Neuron (in vitro differentiated cells): ENCODE measurements at regions not wholly inside any gene's neighbourhood (a gene's known extent, or its start where the extent isn't known, plus 50 kb on each side); places are given as distances from the start of the nearest gene placed in this dataset.
A peak's percentile ranks its signal among the peaks of the same experiment; 100 is the strongest.

ENCODE experiments used
- H2AFZ ChIP-seq: one replicate; pipeline ENCODE4 v1.6.1; 2013; ENCODE audit warnings: low read depth, mild to moderate bottlenecking, inconsistent platforms, low read length, moderate library complexity
- H3K27me3 ChIP-seq: one replicate; pipeline ENCODE4 v1.6.1; 2013; ENCODE audit warnings: low read length; ENCODE audit not compliant: insufficient read depth
- H3K36me3 ChIP-seq: one replicate; pipeline ENCODE4 v1.6.1; 2013; ENCODE audit warnings: low read length; ENCODE audit not compliant: insufficient read depth
- H3K4me1 ChIP-seq: one replicate; pipeline ENCODE4 v1.6.1; 2013; ENCODE audit warnings: low read length; ENCODE audit not compliant: insufficient read depth
- H3K4me3 ChIP-seq: 2 replicates; pipeline ENCODE4 v1.5.1; 2013; ENCODE audit warnings: mild to moderate bottlenecking, low read length, moderate library complexity
- H3K9me3 ChIP-seq: one replicate; pipeline ENCODE4 v1.6.1; 2013; ENCODE audit warnings: low read length

DNA sequence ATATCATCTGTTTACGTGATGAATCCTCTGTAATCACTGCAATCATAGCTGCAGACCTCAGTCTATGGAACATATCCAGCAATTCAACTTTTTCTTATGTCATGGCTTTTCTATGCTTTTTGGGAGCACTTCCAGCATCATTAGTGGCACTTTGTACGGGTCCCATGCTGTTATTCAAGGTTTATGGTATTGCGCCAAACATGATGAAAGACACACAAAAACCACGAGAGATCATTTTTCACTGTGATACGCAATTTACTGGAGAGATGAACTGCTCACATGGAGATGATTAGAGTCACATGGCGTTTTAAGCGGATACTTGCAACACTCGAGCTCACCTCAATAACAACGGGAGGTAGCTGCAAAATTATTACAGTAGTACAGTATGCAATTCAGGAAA is 2101.7 kb upstream of the PCDH20 start:
- Histone ChIP-seq H3K4me1 (no peaks in the 10 kb centered on the region), H2AFZ (no peak overlapping the region), H3K27me3 (no peaks in the 10 kb centered on the region), H3K4me3 (no peak overlapping the region), H3K9me3 (no peaks in the 10 kb centered on the region), H3K36me3 (no peaks in the 10 kb centered on the region)

- H3K4me1 ChIP-seq, result no peaks in the 10 kb centered on the region
- no peaks in the 10 kb centered on the region for H3K36me3 ChIP-seq
- H2AFZ ChIP-seq, result no peak overlapping the region
- peaks cover 2% of the 10 kb centered on the region for H3K9me3 ChIP-seq
- no peak overlapping the region for H3K4me3 ChIP-seq
- no peaks in the 10 kb centered on the region for H3K27me3 ChIP-seq
Observed at GRCh38 chr13:63516124-63516523, 2100.5 kb upstream of the PCDH20 start.

DNA sequence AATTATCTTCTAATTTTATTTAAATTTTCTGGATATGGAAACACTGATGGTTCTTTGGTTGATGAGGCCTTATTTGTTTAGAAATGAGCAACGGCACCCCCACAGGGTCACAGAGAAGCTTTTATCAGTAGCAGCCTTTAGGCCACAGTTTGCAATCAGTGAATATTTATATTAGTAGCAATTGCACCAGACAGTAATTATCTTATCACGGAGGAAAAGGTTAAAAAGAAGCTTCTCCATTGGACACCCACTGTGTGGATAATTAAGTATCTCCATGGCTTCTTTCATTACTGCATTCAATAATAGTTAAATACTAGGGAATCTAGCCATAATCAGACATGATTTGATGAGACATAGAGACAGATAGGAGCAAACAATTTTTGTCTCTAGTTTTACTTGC is 2099.2 kb upstream of the PCDH20 start:
- Histone ChIP-seq H3K27me3 (no peaks in the 10 kb centered on the region), H3K9me3 (peaks cover 2% of the 10 kb centered on the region), H2AFZ (no peak overlapping the region), H3K36me3 (no peaks in the 10 kb centered on the region), H3K4me3 (no peak overlapping the region), H3K4me1 (no peaks in the 10 kb centered on the region)

DNA sequence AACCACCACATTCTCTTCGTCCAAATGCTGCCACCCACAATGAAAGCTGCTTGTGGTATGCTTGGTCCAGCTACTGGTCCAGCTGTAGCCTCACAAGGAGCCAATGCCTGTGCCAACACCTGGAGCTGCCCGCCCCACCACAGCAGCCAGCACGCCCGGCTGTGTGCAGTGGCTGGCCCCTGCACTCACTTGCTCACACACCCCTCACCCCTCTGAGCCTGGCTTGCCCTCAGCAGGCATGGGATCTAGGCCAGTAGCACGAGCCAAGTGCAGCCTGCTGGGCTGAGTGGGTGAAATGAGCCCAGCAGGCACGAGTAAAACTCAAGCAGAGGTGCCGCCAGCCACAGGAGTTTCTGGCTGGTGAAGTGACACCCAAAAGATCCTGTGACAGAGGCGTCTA is 2096.4 kb upstream of the PCDH20 start:
- peaks cover 2% of the 10 kb centered on the region for H3K9me3 ChIP-seq
- no peak overlapping the region for H3K4me3 ChIP-seq
- H3K4me1 ChIP-seq, result no peaks in the 10 kb centered on the region
- no peaks in the 10 kb centered on the region for H3K36me3 ChIP-seq
- H2AFZ ChIP-seq, result no peak overlapping the region
- H3K27me3 ChIP-seq, result no peaks in the 10 kb centered on the region

- H2AFZ ChIP-seq, result no peak overlapping the region
- no peaks in the 10 kb centered on the region for H3K27me3 ChIP-seq
- no peaks in the 10 kb centered on the region for H3K9me3 ChIP-seq
- no peaks in the 10 kb centered on the region for H3K36me3 ChIP-seq
- H3K4me3 ChIP-seq, result no peak overlapping the region
- H3K4me1 ChIP-seq, result no peaks in the 10 kb centered on the region
Observed at GRCh38 chr13:63501702-63502101, 2086.1 kb upstream of the PCDH20 start.

DNA sequence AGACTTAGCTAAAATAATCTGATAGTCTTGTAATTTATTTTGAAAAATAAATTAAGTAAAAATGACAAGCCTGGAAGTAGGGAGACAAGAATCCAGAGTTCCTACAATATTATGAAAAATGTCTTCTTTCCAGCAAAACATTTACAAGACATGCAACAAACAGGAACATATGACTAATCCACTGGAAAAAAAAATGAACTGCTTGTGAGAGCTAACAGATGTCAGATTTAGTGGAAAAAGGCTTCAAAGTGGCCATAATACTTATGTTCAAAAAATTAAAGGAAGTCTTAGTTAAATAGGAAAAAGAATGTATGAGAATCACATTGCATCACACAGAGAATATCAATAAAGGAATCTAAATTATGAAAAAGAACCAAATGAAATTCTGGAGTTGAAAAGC is 2082.0 kb upstream of the PCDH20 start:
- Histone ChIP-seq H3K9me3 (no peaks in the 10 kb centered on the region), H3K4me1 (no peaks in the 10 kb centered on the region), H3K27me3 (no peaks in the 10 kb centered on the region), H3K4me3 (no peak overlapping the region), H2AFZ (no peak overlapping the region), H3K36me3 (no peaks in the 10 kb centered on the region)

DNA sequence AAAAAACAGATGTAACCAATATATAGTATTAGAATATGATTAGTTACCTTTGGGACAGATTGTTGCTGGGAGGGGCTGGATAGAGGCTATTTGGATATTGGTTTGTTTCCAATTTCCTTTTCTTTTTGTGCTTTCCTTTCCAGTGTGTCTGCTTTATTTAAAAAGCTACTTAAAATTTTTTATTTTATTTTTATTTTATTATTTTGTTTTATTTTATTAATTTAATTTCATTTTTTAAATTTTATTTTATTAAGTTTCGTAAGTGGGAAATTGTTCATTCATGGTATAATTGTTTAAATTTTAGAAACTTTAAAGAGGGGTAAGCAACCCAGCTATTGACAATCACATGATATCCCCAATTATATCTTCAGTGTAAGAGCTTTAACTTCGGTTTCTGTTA is 2077.0 kb upstream of the PCDH20 start:
- Histone ChIP-seq H3K27me3 (no peaks in the 10 kb centered on the region), H3K4me3 (no peak overlapping the region), H3K36me3 (no peaks in the 10 kb centered on the region), H2AFZ (no peak overlapping the region), H3K4me1 (no peaks in the 10 kb centered on the region), H3K9me3 (no peaks in the 10 kb centered on the region)

GRCh38 chr13:63490149-63490548 is 2074.5 kb upstream of the PCDH20 start:
- H3K4me3 ChIP-seq, result no peak overlapping the region
- no peaks in the 10 kb centered on the region for H3K9me3 ChIP-seq
- no peak overlapping the region for H2AFZ ChIP-seq
- H3K4me1 ChIP-seq, result no peaks in the 10 kb centered on the region
- H3K27me3 ChIP-seq, result no peaks in the 10 kb centered on the region
- H3K36me3 ChIP-seq, result no peaks in the 10 kb centered on the region

GRCh38 chr13:63481334-63481733 is 2065.7 kb upstream of the PCDH20 start:
- no peaks in the 10 kb centered on the region for H3K27me3 ChIP-seq
- peak overlapping the region; percentile 47 for H2AFZ ChIP-seq
- no peaks in the 10 kb centered on the region for H3K36me3 ChIP-seq
- H3K4me1 ChIP-seq, result no peaks in the 10 kb centered on the region
- no peaks in the 10 kb centered on the region for H3K9me3 ChIP-seq
- no peak overlapping the region for H3K4me3 ChIP-seq

GRCh38 chr13:63472711-63473110 is 2057.1 kb upstream of the PCDH20 start:
- H3K4me3 ChIP-seq, result no peak overlapping the region
- H2AFZ ChIP-seq, result no peak overlapping the region
- H3K27me3 ChIP-seq, result no peaks in the 10 kb centered on the region
- H3K9me3 ChIP-seq, result no peaks in the 10 kb centered on the region
- no peaks in the 10 kb centered on the region for H3K36me3 ChIP-seq
- no peaks in the 10 kb centered on the region for H3K4me1 ChIP-seq

GRCh38 chr13:63463782-63464610 is 2048.3 kb upstream of the PCDH20 start:
- no peaks in the 10 kb centered on the region for H3K36me3 ChIP-seq
- H3K9me3 ChIP-seq, result no peaks in the 10 kb centered on the region
- no peak overlapping the region for H3K4me3 ChIP-seq
- H3K4me1 ChIP-seq, result no peaks in the 10 kb centered on the region
- H2AFZ ChIP-seq, result no peak overlapping the region
- no peaks in the 10 kb centered on the region for H3K27me3 ChIP-seq

DNA sequence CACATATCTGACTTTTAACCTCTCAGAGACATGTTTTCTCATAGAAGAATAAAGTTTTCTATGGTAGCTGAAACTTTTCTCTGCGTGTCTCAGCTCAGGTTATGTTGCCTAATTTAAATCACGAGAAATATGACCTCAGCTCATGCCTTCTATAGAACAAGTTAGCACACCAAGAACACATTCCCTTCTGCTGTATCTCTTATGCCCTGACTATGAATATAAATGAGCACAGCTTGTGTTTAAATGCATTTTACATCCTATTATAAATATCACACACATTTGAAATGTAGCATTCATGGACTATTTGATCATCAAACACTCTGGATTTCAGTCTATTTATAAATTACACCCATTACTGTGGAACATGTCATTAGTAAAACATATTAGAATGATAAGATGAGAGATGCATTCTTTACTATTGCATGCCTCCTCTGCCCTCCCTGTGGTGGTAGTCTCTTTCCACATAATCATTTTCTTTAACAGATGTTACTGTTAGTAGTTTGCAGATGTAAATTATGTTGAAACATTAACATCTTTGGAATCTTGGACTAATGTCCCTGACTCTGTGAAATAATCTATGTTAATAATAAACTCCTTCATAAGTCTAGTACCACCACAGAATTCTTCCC is 2044.9 kb upstream of the PCDH20 start:
- Histone ChIP-seq H3K36me3 (no peaks in the 10 kb centered on the region), H3K4me1 (no peaks in the 10 kb centered on the region), H3K9me3 (no peaks in the 10 kb centered on the region), H3K27me3 (no peaks in the 10 kb centered on the region), H3K4me3 (no peak overlapping the region), H2AFZ (no peak overlapping the region)

DNA sequence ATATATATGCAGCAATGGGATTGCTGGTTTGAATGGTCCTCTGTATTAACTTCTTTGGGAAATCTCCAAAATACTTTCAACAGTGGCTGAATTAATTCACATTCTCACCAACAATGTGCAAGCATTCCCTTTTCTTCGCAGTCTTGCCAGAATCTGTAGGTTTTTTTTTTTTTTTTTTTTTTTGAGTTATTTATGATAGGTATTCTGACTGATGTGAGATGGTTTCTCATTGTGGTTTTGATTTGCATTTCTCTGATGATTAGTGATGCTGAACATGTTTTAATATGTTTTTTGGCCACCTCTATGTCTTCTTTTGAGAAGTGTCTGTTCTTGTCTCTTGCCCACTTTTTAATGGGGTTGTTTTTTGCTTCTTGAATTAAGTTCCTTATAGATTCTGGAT is 2041.5 kb upstream of the PCDH20 start:
- Histone ChIP-seq H3K4me1 (no peaks in the 10 kb centered on the region), H2AFZ (no peak overlapping the region), H3K4me3 (no peak overlapping the region), H3K27me3 (no peaks in the 10 kb centered on the region), H3K36me3 (no peaks in the 10 kb centered on the region), H3K9me3 (no peaks in the 10 kb centered on the region)

- Histone ChIP-seq H3K4me1 (no peaks in the 10 kb centered on the region), H2AFZ (no peak overlapping the region), H3K36me3 (no peaks in the 10 kb centered on the region), H3K9me3 (no peaks in the 10 kb centered on the region), H3K4me3 (no peak overlapping the region), H3K27me3 (no peaks in the 10 kb centered on the region)
Observed at GRCh38 chr13:63455938-63456337, 2040.3 kb upstream of the PCDH20 start.
